ENCODE measurements at regions not wholly inside any gene's neighbourhood (a gene's known extent, or its start where the extent isn't known, plus 50 kb on each side); places are given as distances from the start of the nearest gene placed in this dataset.

DNA sequence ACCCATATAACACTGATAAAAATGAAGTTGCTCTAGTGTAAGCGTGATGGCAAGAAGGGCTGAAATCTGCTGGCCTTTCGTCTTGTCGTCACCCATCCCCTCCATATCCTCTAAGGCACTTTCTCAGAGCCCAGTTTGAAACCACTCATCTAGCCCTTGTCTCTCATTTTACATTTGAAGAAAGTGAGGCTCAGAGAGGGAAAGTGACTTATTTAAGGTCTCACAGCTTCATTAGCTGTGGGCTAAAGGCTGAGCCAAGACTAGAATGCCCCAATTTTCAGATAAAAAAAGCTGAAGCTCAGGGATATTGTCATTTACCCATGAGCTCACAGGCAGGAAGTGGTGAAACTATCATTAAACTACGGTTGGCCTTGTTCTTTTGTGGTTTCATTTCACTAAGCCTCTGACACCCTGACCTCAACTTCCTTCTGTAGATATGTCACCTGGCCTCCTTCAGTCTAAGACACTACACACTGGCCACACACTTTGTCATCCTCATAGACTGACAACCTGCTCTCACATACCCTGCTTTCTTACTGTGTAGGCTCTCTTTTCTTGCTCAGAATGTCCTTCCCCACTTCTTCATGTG, 176.7 kb upstream of the DMAC1 start:
- no peak for ATAC-seq
- TF ChIP-seq, protein P1, sequence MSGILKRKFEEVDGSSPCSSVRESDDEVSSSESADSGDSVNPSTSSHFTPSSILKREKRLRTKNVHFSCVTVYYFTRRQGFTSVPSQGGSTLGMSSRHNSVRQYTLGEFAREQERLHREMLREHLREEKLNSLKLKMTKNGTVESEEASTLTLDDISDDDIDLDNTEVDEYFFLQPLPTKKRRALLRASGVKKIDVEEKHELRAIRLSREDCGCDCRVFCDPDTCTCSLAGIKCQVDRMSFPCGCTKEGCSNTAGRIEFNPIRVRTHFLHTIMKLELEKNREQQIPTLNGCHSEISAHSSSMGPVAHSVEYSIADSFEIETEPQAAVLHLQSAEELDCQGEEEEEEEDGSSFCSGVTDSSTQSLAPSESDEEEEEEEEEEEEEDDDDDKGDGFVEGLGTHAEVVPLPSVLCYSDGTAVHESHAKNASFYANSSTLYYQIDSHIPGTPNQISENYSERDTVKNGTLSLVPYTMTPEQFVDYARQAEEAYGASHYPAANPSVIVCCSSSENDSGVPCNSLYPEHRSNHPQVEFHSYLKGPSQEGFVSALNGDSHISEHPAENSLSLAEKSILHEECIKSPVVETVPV (CRISPR knock-in tag; IDR thresholded peaks at IDR 0.05), result no peak
- TF ChIP-seq, protein P2, sequence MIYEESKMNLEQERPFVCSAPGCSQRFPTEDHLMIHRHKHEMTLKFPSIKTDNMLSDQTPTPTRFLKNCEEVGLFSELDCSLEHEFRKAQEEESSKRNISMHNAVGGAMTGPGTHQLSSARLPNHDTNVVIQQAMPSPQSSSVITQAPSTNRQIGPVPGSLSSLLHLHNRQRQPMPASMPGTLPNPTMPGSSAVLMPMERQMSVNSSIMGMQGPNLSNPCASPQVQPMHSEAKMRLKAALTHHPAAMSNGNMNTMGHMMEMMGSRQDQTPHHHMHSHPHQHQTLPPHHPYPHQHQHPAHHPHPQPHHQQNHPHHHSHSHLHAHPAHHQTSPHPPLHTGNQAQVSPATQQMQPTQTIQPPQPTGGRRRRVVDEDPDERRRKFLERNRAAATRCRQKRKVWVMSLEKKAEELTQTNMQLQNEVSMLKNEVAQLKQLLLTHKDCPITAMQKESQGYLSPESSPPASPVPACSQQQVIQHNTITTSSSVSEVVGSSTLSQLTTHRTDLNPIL (CRISPR knock-in tag; IDR thresholded peaks at IDR 0.05; ENCODE audit: low read depth), result no peak
- TF ChIP-seq ZC3H10 (CRISPR knock-in tag; IDR thresholded peaks at IDR 0.05), result no peak
- no peak for TF ChIP-seq RARB (CRISPR knock-in tag; IDR thresholded peaks at IDR 0.05)
- no peak for TF ChIP-seq SNAI2 (CRISPR knock-in tag; IDR thresholded peaks at IDR 0.05)
- TF ChIP-seq, protein P3, sequence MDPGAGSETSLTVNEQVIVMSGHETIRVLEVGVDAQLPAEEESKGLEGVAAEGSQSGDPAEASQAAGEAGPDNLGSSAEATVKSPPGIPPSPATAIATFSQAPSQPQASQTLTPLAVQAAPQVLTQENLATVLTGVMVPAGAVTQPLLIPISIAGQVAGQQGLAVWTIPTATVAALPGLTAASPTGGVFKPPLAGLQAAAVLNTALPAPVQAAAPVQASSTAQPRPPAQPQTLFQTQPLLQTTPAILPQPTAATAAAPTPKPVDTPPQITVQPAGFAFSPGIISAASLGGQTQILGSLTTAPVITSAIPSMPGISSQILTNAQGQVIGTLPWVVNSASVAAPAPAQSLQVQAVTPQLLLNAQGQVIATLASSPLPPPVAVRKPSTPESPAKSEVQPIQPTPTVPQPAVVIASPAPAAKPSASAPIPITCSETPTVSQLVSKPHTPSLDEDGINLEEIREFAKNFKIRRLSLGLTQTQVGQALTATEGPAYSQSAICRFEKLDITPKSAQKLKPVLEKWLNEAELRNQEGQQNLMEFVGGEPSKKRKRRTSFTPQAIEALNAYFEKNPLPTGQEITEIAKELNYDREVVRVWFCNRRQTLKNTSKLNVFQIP (CRISPR knock-in tag; IDR thresholded peaks at IDR 0.05; ENCODE audit: borderline replicate concordance, low read depth), result no peak
- TF ChIP-seq ZNF8 (CRISPR knock-in tag; IDR thresholded peaks at IDR 0.05), result no peak
- no peak for TF ChIP-seq BACH2 (CRISPR knock-in tag; IDR thresholded peaks at IDR 0.05; ENCODE audit: borderline replicate concordance)
- no peak for TF ChIP-seq ZNF70 (CRISPR knock-in tag; IDR thresholded peaks at IDR 0.05)
- TF ChIP-seq ZFP30 (CRISPR knock-in tag; IDR thresholded peaks at IDR 0.05), result no peak
- TF ChIP-seq, protein P4, sequence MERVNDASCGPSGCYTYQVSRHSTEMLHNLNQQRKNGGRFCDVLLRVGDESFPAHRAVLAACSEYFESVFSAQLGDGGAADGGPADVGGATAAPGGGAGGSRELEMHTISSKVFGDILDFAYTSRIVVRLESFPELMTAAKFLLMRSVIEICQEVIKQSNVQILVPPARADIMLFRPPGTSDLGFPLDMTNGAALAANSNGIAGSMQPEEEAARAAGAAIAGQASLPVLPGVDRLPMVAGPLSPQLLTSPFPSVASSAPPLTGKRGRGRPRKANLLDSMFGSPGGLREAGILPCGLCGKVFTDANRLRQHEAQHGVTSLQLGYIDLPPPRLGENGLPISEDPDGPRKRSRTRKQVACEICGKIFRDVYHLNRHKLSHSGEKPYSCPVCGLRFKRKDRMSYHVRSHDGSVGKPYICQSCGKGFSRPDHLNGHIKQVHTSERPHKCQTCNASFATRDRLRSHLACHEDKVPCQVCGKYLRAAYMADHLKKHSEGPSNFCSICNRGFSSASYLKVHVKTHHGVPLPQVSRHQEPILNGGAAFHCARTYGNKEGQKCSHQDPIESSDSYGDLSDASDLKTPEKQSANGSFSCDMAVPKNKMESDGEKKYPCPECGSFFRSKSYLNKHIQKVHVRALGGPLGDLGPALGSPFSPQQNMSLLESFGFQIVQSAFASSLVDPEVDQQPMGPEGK (CRISPR knock-in tag; IDR thresholded peaks at IDR 0.05; ENCODE audit: borderline replicate concordance), result no peak
- TF ChIP-seq, protein P5, sequence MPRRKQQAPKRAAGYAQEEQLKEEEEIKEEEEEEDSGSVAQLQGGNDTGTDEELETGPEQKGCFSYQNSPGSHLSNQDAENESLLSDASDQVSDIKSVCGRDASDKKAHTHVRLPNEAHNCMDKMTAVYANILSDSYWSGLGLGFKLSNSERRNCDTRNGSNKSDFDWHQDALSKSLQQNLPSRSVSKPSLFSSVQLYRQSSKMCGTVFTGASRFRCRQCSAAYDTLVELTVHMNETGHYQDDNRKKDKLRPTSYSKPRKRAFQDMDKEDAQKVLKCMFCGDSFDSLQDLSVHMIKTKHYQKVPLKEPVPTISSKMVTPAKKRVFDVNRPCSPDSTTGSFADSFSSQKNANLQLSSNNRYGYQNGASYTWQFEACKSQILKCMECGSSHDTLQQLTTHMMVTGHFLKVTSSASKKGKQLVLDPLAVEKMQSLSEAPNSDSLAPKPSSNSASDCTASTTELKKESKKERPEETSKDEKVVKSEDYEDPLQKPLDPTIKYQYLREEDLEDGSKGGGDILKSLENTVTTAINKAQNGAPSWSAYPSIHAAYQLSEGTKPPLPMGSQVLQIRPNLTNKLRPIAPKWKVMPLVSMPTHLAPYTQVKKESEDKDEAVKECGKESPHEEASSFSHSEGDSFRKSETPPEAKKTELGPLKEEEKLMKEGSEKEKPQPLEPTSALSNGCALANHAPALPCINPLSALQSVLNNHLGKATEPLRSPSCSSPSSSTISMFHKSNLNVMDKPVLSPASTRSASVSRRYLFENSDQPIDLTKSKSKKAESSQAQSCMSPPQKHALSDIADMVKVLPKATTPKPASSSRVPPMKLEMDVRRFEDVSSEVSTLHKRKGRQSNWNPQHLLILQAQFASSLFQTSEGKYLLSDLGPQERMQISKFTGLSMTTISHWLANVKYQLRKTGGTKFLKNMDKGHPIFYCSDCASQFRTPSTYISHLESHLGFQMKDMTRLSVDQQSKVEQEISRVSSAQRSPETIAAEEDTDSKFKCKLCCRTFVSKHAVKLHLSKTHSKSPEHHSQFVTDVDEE (CRISPR knock-in tag; IDR thresholded peaks at IDR 0.05), result no peak
- no peak for TF ChIP-seq ZNF565 (CRISPR knock-in tag; conservative IDR thresholded peaks at IDR 0.05; ENCODE audit: low read depth)
- TF ChIP-seq TCF4 (CRISPR knock-in tag; IDR thresholded peaks at IDR 0.05; ENCODE audit: borderline replicate concordance), result no peak
- no peak for TF ChIP-seq ZFP3 (CRISPR knock-in tag; IDR thresholded peaks at IDR 0.05)
- TF ChIP-seq TOX (CRISPR knock-in tag; IDR thresholded peaks at IDR 0.05; ENCODE audit: borderline replicate concordance), result no peak
- TF ChIP-seq ESRRG (CRISPR knock-in tag; IDR thresholded peaks at IDR 0.05), result no peak
- TF ChIP-seq OSR1 (CRISPR knock-in tag; IDR thresholded peaks at IDR 0.05), result no peak
- no peak for TF ChIP-seq PPARA (CRISPR knock-in tag; IDR thresholded peaks at IDR 0.05; ENCODE audit: borderline replicate concordance)
- TF ChIP-seq ISL1 (CRISPR knock-in tag; IDR thresholded peaks at IDR 0.05), result no peak

DNA sequence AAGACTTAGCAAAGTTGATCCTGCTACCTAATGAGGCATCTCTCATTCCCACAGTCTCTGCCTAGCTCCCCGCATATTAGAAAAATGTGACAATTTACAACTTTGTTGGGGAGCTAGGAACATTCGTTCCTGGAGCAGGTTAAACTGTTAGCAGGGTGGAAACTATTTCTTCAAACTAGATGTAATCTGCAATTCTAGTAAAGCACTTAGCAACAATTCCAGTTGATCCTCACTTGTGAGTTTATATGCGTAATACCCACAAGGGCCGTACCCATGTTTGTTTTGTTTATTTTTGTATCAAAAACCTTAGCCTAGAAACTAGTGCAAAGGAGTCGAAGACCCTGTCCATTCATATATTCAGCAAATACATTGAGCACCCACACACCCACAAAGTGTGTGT, 175.8 kb upstream of the DMAC1 start:
- no peak for ATAC-seq
- TF ChIP-seq GLIS3 (CRISPR knock-in tag; IDR thresholded peaks at IDR 0.05) (no peak), ZNF8 (CRISPR knock-in tag; IDR thresholded peaks at IDR 0.05) (no peak), BACH2 (CRISPR knock-in tag; IDR thresholded peaks at IDR 0.05; ENCODE audit: borderline replicate concordance) (no peak), PPARA (CRISPR knock-in tag; IDR thresholded peaks at IDR 0.05; ENCODE audit: borderline replicate concordance) (no peak), ARNTL (CRISPR knock-in tag; IDR thresholded peaks at IDR 0.05; ENCODE audit: borderline replicate concordance, low read depth) (no peak)
- TF ChIP-seq, protein P4 (CRISPR knock-in tag; IDR thresholded peaks at IDR 0.05; ENCODE audit: borderline replicate concordance), result no peak
- TF ChIP-seq, protein P5 (CRISPR knock-in tag; IDR thresholded peaks at IDR 0.05), result no peak
- TF ChIP-seq, protein P2 (CRISPR knock-in tag; IDR thresholded peaks at IDR 0.05; ENCODE audit: low read depth), result no peak

All from SK-N-SH treated with all-trans-retinoic acid at 6 μM for 48 hours (cell line).